RWPE2 (cell line): ENCODE measurements at regions not wholly inside any gene's neighbourhood (a gene's known extent, or its start where the extent isn't known, plus 50 kb on each side); places are given as distances from the start of the nearest gene placed in this dataset.

ENCODE experiments used
- ATAC-seq: fragments of 200-7000 bp; cut with Tn5 transposase; 3 replicates; pipeline ENCODE4 v1.9.1; 2021; ENCODE audit warnings: low read depth
- DNase-seq: peaks from one replicate; pipeline ENCODE4 v3.0.0-alpha.2; 2020; ENCODE audit warnings: low spot score
- H3K27ac ChIP-seq: fragments of 450-650 bp; 2 replicates; pipeline ENCODE4 v1.5.1; 2017; ENCODE audit warnings: mild to moderate bottlenecking; ENCODE audit not compliant: poor library complexity, severe bottlenecking
- H3K27me3 ChIP-seq: fragments of 250-450 bp; sonication (Bioruptor Pico); 2 replicates; pipeline ENCODE4 v1.5.1; 2021; ENCODE audit warnings: mild to moderate bottlenecking, moderate library complexity; ENCODE audit not compliant: insufficient read depth, poor library complexity, severe bottlenecking
- H3K36me3 ChIP-seq: fragments of 250-450 bp; sonication (Bioruptor Pico); 2 replicates; pipeline ENCODE4 v1.5.1; 2020; ENCODE audit warnings: low read depth, mild to moderate bottlenecking, moderate library complexity
- H3K4me1 ChIP-seq: fragments of 250-450 bp; sonication (Bioruptor Pico); 2 replicates; pipeline ENCODE4 v1.5.1; 2021; ENCODE audit warnings: mild to moderate bottlenecking, moderate library complexity; ENCODE audit not compliant: insufficient read depth, poor library complexity, severe bottlenecking
- H3K4me3 ChIP-seq: fragments of 250-450 bp; sonication (Bioruptor Pico); 2 replicates; pipeline ENCODE4 v1.5.1; 2021; ENCODE audit warnings: mild to moderate bottlenecking, moderate library complexity; ENCODE audit not compliant: severe bottlenecking
- H3K9me3 ChIP-seq: fragments of 250-450 bp; sonication (Bioruptor Pico); 2 replicates; pipeline ENCODE4 v1.5.1; 2021; ENCODE audit warnings: mild to moderate bottlenecking, moderate library complexity; ENCODE audit not compliant: severe bottlenecking
- TF ChIP-seq, protein P1 (sequence below): fragments of 450-650 bp; IDR thresholded peaks from one replicate; pipeline ENCODE4 v1.5.1; 2017; ENCODE audit warnings: mild to moderate bottlenecking, moderate library complexity; ENCODE audit not compliant: poor library complexity, severe bottlenecking

DNA sequence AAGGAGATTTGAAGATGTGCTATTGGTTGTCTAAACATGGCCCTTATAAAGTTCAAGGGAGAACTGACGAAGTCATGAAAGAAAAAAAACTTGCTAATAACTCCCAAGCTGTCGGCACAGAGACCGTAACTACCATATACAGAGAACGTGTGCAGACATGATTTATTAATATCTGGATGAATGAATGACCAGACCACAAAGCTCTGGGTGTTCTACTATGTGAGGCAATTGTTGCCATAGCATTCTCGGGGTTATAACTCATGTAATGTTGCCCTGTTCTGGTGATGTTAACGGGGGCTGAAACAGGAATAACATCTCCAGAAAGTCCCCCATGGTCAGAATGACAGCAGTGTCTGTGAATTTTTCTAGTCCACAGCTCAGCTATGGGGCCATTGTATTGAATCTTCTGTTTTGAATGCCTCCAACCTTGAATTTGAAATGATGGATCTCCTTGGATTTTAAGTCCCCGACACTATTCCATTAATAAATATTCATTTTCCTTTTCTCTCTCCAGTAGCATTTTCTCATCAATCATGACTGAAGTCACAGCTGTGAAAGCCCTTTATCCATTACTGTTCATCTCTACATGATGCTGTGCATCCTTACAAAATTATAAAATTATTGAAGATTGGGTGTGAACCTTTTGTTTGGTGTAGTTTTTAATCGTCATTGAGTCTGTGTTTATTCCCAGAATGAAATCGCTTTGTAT lies 483.4 kb upstream of the KLHL29 start:
- Histone ChIP-seq H3K36me3 (no peaks in the 10 kb centered on the region), H3K27me3 (no peaks in the 10 kb centered on the region), H3K9me3 (no peaks in the 10 kb centered on the region), H3K4me3 (no peak overlapping the region), H3K27ac (no peak overlapping the region), H3K4me1 (no peaks in the 10 kb centered on the region)
- ATAC-seq: peak; percentile 45; the same call in 1 of the 3 replicates
- TF ChIP-seq, protein P1, sequence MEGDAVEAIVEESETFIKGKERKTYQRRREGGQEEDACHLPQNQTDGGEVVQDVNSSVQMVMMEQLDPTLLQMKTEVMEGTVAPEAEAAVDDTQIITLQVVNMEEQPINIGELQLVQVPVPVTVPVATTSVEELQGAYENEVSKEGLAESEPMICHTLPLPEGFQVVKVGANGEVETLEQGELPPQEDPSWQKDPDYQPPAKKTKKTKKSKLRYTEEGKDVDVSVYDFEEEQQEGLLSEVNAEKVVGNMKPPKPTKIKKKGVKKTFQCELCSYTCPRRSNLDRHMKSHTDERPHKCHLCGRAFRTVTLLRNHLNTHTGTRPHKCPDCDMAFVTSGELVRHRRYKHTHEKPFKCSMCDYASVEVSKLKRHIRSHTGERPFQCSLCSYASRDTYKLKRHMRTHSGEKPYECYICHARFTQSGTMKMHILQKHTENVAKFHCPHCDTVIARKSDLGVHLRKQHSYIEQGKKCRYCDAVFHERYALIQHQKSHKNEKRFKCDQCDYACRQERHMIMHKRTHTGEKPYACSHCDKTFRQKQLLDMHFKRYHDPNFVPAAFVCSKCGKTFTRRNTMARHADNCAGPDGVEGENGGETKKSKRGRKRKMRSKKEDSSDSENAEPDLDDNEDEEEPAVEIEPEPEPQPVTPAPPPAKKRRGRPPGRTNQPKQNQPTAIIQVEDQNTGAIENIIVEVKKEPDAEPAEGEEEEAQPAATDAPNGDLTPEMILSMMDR: no peak
- DNase-seq: no peak

DNA sequence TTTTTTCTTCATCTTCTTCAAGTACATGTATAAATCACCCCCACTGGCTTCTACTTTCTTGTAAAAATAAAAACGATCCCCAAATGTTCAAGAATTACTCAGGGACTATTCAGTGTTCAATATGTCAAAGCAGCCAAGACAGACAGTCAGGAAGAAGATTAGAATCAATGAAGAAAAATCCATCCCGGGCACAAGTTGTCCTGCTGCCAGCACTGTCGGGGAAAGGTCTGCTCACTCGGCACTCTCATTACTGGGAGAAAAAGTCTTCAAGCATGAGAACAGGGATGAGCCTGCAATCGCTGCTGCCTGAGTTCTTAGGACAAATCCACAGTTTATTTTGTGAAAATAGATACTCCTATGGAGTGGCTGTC lies 482.8 kb upstream of the KLHL29 start:
- no peaks in the 10 kb centered on the region for H3K27me3 ChIP-seq
- no peak overlapping the region for H3K4me3 ChIP-seq
- no peaks in the 10 kb centered on the region for H3K36me3 ChIP-seq
- no peak overlapping the region for H3K27ac ChIP-seq
- TF ChIP-seq, protein P1: no peak
- DNase-seq: no peak
- no peak for ATAC-seq
- no peaks in the 10 kb centered on the region for H3K4me1 ChIP-seq
- no peaks in the 10 kb centered on the region for H3K9me3 ChIP-seq

DNA sequence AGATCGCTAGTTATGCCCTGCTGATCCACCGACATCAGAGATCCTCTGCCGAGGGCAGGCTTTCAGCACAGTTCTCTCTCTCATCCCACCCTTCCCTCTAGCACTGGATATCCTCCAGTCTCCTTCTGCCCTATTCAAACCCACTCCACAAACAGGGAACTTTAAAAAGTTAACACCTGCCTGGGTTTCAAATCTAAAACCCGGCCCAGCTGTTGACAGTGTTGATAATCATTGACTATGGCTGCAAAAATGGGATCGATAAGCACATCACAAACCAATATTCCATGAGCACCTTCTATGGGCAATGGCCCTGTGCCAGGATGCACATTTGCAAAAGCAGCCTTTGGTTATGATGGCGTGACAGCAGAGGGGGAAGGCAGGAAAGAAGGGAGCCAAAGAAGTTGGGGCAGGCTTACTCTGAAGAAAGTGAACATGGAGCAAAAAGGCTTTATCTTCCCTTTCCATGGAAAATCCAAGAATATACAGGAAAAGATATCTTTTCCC lies 482.3 kb upstream of the KLHL29 start:
- Histone ChIP-seq H3K4me1 (no peaks in the 10 kb centered on the region), H3K27ac (no peak overlapping the region), H3K36me3 (no peaks in the 10 kb centered on the region), H3K4me3 (no peak overlapping the region), H3K27me3 (no peaks in the 10 kb centered on the region), H3K9me3 (no peaks in the 10 kb centered on the region)
- no peak for DNase-seq
- TF ChIP-seq, protein P1: no peak
- no peak for ATAC-seq

DNA sequence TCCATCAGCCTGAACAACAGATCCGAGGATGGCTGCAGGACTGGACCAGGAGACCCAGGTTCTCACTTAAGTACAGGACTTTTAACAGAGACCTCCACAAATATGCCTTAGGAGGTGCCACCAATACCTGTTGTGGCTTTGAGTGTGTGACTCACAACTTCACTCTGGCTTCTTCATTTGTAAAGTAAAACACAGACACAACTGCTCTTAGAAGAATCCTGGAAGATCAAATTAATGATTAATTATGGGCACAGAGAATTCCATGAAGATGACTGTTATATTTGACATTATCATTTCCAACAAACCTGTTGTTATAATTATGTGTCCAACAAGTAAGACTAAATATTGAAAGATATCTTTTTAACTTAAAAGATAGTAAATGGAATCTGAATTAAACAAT lies 481.4 kb upstream of the KLHL29 start:
- H3K4me1 ChIP-seq: no peaks in the 10 kb centered on the region
- no peaks in the 10 kb centered on the region for H3K27me3 ChIP-seq
- no peak overlapping the region for H3K4me3 ChIP-seq
- TF ChIP-seq, protein P1: no peak
- no peaks in the 10 kb centered on the region for H3K36me3 ChIP-seq
- H3K27ac ChIP-seq: no peak overlapping the region
- ATAC-seq (no peak), DNase-seq (no peak)
- no peaks in the 10 kb centered on the region for H3K9me3 ChIP-seq

DNA sequence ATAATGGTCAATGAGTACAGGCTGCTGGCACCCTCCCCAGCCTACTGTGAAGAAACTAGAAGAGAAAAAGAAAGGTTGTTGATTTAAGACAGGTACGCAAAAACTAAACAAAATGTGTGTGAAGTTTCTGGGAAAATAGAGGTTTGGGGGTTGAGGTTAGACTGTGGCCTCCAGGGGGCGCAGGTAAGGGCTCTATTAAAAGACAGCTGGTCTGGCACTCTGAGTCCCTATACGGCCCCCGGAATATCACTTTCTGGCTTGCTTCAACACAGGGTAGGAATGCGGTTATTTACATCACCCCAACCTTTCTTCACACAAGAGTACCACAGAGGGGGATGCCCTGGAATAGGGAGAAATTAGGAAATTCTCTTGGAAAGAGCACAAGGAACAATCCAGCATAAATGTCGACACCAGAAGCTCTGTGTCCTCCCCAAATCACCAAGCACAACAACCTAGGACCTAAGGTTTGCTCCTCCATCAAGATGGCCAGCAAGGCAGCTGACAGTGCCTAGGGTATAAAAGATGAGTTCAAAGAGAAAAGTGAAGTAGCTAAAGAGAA lies 480.8 kb upstream of the KLHL29 start:
- no peaks in the 10 kb centered on the region for H3K9me3 ChIP-seq
- H3K27ac ChIP-seq: no peak overlapping the region
- DNase-seq: no peak
- no peaks in the 10 kb centered on the region for H3K36me3 ChIP-seq
- TF ChIP-seq, protein P1: peak; percentile 52
- H3K4me1 ChIP-seq: no peaks in the 10 kb centered on the region
- no peak overlapping the region for H3K4me3 ChIP-seq
- ATAC-seq: no peak
- no peaks in the 10 kb centered on the region for H3K27me3 ChIP-seq
